ENCODE measurements at regions not wholly inside any gene's neighbourhood (a gene's known extent, or its start where the extent isn't known, plus 50 kb on each side); places are given as distances from the start of the nearest gene placed in this dataset.

DNA sequence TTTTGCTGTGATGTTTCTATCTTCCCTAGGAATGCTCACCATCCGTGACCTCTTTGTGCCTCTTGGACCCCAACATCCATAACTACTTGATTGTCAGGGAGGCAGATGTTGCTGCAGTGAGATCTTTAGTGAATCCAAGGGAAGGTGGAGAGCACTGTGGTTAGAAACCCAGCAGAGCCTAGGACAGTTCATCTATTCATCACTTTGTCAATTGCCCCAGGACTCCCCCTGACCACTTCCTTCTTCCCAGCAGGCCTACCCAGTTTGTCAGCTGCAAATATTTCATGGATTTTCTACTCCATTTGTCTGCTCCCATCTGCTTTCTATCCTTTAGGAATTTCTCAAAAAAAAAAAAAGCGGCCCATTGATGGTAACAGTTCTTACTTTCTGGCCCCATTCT is 942.8 kb downstream of the PCDH7 start:
- H3K9ac ChIP-seq (ENCODE audit: insufficient read depth, low read length), result no peak overlapping the region
- H3K36me3 ChIP-seq (ENCODE audit: control insufficient read depth, insufficient read depth, low read length), result no peaks in the 10 kb centered on the region
- H2AFZ ChIP-seq (ENCODE audit: low read length), result no peak overlapping the region
- no peak overlapping the region for H3K27ac ChIP-seq (ENCODE audit: insufficient read depth, low read length)
- H3K79me2 ChIP-seq (ENCODE audit: control insufficient read depth, insufficient read depth, low read length), result no peaks in the 10 kb centered on the region
- no peaks in the 10 kb centered on the region for H3K27me3 ChIP-seq (ENCODE audit: control insufficient read depth, insufficient read depth, low read length)
- no peaks in the 10 kb centered on the region for H4K20me1 ChIP-seq (ENCODE audit: control insufficient read depth, extremely low read depth, insufficient read depth, low read length)
- no peak overlapping the region for H3K4me3 ChIP-seq (replicated peaks in 1 of 4; ENCODE audit: control extremely low read depth in 1 of 4, insufficient read depth in 1 of 4, low read depth in 3 of 4, low read length in 4 of 4)
- TF ChIP-seq, protein P1, sequence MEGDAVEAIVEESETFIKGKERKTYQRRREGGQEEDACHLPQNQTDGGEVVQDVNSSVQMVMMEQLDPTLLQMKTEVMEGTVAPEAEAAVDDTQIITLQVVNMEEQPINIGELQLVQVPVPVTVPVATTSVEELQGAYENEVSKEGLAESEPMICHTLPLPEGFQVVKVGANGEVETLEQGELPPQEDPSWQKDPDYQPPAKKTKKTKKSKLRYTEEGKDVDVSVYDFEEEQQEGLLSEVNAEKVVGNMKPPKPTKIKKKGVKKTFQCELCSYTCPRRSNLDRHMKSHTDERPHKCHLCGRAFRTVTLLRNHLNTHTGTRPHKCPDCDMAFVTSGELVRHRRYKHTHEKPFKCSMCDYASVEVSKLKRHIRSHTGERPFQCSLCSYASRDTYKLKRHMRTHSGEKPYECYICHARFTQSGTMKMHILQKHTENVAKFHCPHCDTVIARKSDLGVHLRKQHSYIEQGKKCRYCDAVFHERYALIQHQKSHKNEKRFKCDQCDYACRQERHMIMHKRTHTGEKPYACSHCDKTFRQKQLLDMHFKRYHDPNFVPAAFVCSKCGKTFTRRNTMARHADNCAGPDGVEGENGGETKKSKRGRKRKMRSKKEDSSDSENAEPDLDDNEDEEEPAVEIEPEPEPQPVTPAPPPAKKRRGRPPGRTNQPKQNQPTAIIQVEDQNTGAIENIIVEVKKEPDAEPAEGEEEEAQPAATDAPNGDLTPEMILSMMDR (conservative IDR thresholded peaks at IDR 0.05 in 1 of 2, IDR thresholded peaks at IDR 0.05 in 1 of 2; ENCODE audit: low read depth in 1 of 2, low read length in 2 of 2), result no peak
- no peak for TF ChIP-seq EZH2 (IDR thresholded peaks at IDR 0.05; ENCODE audit: low read length, missing control alignments)
- DNase-seq (ENCODE audit: low read depth in 2 of 2), result peak in 1 of 2 donors; percentile 18
- no peaks in the 10 kb centered on the region for H3K9me3 ChIP-seq (ENCODE audit: control insufficient read depth, insufficient read depth, low read depth, low read length)
- H3K4me1 ChIP-seq (ENCODE audit: control insufficient read depth, extremely low read depth, insufficient read depth, low read length), result no peaks in the 10 kb centered on the region
- H3K4me2 ChIP-seq (ENCODE audit: extremely low read depth, insufficient read depth, low read length), result no peak overlapping the region

DNA sequence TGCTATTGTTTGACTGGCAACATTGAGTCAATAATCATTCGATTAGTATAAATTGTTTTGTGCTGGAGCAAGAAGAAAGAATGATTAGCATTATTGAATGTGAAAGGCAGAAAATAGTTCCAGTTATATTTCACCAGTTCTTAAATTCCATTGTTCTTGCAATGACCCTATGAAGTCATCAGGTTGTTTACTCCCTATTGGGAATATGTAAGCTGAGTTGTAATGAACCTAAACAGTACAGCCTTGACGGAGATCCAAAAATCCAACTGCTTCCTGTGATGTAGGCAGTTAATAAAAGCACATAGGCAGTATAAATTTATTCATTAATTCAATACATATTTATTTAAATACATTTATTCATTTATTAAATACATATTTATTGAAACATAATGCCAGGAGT is 947.5 kb downstream of the PCDH7 start:
- TF ChIP-seq EZH2 (IDR thresholded peaks at IDR 0.05; ENCODE audit: low read length, missing control alignments), result no peak
- TF ChIP-seq, protein P1 (conservative IDR thresholded peaks at IDR 0.05 in 1 of 2, IDR thresholded peaks at IDR 0.05 in 1 of 2; ENCODE audit: low read depth in 1 of 2, low read length in 2 of 2), result no peak
- H3K27me3 ChIP-seq (ENCODE audit: control insufficient read depth, insufficient read depth, low read length), result no peaks in the 10 kb centered on the region
- DNase-seq (ENCODE audit: low read depth in 2 of 2), result peak in 1 of 2 donors; percentile 41
- no peaks in the 10 kb centered on the region for H3K9me3 ChIP-seq (ENCODE audit: control insufficient read depth, insufficient read depth, low read depth, low read length)
- no peaks in the 10 kb centered on the region for H3K79me2 ChIP-seq (ENCODE audit: control insufficient read depth, insufficient read depth, low read length)
- H3K9ac ChIP-seq (ENCODE audit: insufficient read depth, low read length), result no peak overlapping the region
- H3K36me3 ChIP-seq (ENCODE audit: control insufficient read depth, insufficient read depth, low read length), result no peaks in the 10 kb centered on the region
- H3K4me1 ChIP-seq (ENCODE audit: control insufficient read depth, extremely low read depth, insufficient read depth, low read length), result no peaks in the 10 kb centered on the region
- no peak overlapping the region for H3K4me2 ChIP-seq (ENCODE audit: extremely low read depth, insufficient read depth, low read length)
- no peak overlapping the region for H2AFZ ChIP-seq (ENCODE audit: low read length)
- no peaks in the 10 kb centered on the region for H4K20me1 ChIP-seq (ENCODE audit: control insufficient read depth, extremely low read depth, insufficient read depth, low read length)
- H3K4me3 ChIP-seq (replicated peaks in 1 of 4; ENCODE audit: control extremely low read depth in 1 of 4, insufficient read depth in 1 of 4, low read depth in 3 of 4, low read length in 4 of 4), result no peak overlapping the region
- H3K27ac ChIP-seq (ENCODE audit: insufficient read depth, low read length), result no peak overlapping the region

DNA sequence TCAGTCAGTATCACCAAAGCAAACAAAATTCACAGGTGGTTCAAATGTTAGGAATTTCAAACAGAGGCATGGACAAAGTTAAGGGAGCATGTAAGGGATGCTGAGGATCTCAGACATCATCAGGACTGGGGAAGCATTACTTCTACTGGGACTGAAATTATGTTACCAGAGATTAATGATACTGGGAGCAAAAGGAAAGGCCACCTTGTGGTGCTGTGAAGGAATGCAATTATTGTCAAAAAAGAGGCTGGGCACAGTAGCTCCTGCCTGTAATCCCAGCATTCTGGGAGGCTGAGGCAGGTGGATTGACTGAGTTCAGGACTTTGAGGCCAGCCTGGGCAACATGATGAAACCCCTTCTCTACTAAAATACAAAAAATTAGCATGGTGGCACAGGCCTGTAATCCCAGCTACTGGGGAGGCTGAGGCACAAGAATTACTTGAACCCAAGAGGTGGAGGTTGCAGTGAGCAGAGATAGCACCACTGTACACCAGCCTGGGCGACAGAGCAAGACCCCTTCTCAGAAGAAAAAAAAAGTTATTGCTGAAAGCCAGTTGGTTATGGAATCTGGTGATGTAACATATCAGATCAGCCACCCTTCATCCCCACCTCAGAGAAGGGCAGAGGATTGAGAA is 954.3 kb downstream of the PCDH7 start:
- Histone ChIP-seq H3K79me2 (ENCODE audit: control insufficient read depth, insufficient read depth, low read length) (no peaks in the 10 kb centered on the region), H3K27me3 (ENCODE audit: control insufficient read depth, insufficient read depth, low read length) (no peaks in the 10 kb centered on the region), H3K9me3 (ENCODE audit: control insufficient read depth, insufficient read depth, low read depth, low read length) (no peaks in the 10 kb centered on the region), H3K4me2 (ENCODE audit: extremely low read depth, insufficient read depth, low read length) (no peak overlapping the region), H4K20me1 (ENCODE audit: control insufficient read depth, extremely low read depth, insufficient read depth, low read length) (no peaks in the 10 kb centered on the region), H3K27ac (ENCODE audit: insufficient read depth, low read length) (no peak overlapping the region), H3K4me3 (replicated peaks in 1 of 4; ENCODE audit: control extremely low read depth in 1 of 4, insufficient read depth in 1 of 4, low read depth in 3 of 4, low read length in 4 of 4) (no peak overlapping the region), H2AFZ (ENCODE audit: low read length) (no peak overlapping the region), H3K36me3 (ENCODE audit: control insufficient read depth, insufficient read depth, low read length) (no peaks in the 10 kb centered on the region), H3K4me1 (ENCODE audit: control insufficient read depth, extremely low read depth, insufficient read depth, low read length) (no peaks in the 10 kb centered on the region), H3K9ac (ENCODE audit: insufficient read depth, low read length) (no peak overlapping the region)
- peak in 1 of 2 donors; percentile 31 for DNase-seq (ENCODE audit: low read depth in 2 of 2)
- no peak for TF ChIP-seq EZH2 (IDR thresholded peaks at IDR 0.05; ENCODE audit: low read length, missing control alignments)
- TF ChIP-seq, protein P1 (conservative IDR thresholded peaks at IDR 0.05 in 1 of 2, IDR thresholded peaks at IDR 0.05 in 1 of 2; ENCODE audit: low read depth in 1 of 2, low read length in 2 of 2), result peak; percentile 5 to 62

Data from fibroblast of lung (primary cell).